NCI-H510A (cell line): ENCODE measurements at regions not wholly inside any gene's neighbourhood (a gene's known extent, or its start where the extent isn't known, plus 50 kb on each side); places are given as distances from the start of the nearest gene placed in this dataset.

Experiments used
- DNase-seq: peaks from one replicate; lab custom pipeline; 2025; lab: John Stamatoyannopoulos, UW

DNA sequence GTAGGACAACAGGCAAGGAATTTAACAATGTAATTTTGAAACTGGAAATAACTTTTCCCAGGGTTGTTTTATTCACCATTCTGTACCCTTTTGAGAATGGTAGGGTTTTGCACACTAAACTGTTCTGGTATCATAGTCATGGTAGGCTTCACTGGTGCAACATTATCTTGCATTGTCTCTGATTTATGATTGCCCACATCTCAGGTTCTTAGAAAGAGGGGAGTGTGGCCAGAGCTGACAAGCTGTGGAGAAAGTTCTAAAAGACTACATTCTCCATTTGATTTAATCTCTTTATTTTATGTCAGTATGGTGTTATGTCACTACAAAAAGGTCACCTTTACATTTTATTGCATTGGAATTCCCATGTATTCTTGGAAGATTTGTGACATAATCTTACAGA lies 447.3 kb downstream of the GRIA2 start:
- DNase-seq = no peak

DNA sequence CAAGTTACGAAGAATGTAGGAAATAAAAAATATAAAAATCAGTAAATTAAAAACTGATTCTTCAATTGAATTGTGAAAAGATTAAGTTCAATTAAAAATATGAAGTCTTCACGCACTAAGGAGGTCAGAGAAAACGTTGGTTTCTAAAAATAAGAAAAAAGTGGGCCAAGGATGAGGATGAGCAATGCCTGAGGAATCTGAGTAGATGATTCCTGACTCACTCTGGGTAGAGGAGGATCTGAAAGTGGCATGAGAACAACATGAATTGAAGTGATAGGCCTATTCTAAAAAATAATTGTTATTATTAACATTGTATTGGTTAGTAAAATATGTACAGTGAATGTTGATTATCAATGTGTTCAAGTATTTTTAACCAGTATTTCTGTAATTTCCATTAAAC lies 444.2 kb downstream of the GRIA2 start:
- no peak for DNase-seq

DNA sequence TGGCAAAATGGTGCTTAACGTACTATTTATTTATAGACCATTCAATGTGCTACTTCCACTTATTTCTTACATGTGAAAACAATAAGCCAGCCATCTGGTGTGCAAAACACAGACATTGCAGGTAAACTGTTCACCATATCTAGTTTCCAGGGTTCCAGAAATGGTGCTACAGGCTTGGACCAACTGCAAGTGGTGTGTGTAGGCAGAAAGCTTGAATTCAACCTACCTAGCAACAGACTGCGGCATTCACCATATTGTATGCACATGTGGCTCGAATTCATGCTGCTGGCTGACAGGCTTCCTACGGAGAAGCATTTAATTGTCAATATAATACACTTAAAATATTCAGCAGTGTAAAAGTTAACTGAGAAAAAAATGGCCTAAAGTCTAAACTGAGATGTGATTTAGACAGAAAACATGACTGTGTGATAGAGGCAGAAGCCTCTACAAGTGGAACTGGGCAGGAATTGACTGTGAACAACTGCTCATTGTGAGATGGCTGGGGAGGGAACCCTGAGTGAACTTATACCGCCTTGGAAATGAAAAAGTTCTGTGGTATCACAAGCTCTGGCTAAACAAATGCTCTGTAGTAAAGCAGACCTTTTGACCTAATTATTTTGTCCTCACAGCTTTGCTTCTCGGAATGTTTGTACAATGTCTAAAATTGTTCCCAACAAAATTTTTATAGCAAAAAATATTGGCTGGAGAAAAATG lies 434.7 kb downstream of the GRIA2 start:
- no peak for DNase-seq

DNA sequence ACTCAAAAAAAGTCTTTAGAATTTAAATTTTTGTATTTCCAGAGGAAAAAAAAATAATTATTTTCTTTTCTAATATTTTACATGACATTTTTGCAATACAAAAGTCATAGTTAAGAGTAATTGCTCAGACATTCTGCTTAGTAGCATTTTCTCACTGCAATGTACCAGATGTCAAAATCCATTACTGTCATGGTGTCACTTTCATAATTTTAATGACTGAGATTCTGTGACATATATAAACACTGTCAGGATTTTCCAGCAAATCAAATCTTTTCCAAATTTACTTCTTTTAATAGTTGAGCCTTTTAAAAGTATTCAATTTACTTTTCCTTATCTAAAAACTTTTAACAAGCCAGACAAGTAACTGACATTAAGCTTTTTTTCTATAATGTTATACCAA lies 422.7 kb downstream of the GRIA2 start:
- no peak for DNase-seq

DNA sequence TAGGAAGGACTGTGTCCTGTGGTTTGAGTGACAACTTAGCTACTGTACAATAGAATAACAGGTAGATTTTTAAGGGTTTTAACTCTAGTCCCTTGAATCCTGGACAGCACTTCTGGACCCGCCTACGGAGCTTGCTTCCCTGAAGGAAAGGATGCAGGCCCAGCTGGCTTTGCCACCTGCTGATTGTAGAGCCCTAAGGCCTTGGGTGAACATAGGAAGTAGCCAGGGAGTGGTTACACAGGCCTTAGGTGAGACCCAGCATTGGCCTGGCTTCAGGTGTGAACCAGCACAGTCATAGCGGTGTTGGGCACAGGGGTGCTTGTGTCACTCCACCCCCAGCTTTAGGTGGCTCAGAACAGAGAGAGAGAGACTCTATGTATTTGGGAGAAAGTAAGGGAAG lies 413.5 kb downstream of the GRIA2 start:
- no peak for DNase-seq

DNA sequence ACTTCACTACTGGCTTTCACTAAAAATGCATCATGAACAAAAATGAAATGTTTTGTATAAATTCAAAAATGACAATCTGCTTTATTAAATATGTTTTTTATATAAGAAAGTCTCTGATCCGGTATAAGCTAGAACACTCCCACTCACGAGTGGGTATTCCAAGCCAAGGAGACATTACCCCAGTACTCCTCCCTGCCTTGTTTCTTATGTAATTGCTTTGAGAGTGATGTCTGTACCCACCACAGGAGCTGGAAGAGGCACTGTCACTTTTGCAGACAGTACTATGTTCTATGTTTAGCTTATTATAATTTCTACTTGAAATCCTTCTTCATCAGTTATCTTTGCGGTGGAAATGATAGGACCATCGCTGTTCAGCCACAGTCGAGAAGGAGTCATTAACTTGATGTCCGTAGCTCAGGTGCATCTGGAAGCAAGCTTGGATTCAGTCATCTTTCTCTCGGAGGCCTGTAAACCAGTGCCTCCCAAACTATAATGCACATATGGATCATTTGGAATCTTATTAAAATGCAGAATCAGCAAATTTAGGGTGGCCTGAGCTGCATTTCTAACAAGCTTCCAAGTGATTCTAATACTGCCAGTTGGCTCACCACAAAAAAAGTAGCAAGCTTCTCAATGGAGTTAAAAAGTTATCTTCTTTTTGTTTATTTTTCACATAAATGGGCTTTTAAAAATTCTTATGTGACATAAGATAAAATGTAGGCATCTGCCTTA lies 396.4 kb downstream of the GRIA2 start:
- DNase-seq = no peak

DNA sequence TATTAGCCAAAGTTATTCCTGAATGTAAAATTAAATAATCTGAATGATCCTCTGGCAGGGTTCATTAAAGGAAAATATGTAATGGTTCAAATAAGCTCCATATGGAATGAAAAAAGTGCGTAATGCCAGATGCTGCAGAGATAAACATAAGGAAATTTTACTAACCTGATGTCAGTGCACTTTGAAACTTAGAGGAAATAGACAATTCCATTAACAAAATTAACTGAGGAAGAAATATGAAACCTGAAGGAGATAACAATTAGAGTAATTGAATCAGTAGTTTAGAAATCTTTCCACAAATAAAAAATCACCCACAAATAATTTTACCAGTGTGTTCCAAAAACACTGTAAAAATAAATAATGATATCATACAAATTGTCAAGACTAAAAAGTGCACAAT lies 387.5 kb downstream of the GRIA2 start:
- no peak for DNase-seq

DNA sequence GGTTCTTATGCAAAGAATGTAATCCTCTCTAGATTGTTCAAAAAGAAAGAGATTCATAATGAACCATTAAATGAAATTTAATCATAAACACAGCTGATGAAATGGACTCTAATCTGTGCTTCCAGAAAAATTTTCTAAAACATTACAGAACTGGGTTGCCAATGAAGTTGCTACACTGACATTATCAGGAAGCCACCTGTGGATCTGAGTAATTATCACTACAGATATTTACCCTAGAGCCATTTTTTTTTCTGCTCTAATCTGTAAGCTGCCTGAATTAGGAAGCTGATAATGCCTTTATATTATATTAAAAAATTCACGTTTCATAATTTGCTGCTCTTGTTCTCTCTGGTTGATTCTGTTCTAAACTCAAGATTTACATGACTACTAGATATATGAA lies 380.1 kb downstream of the GRIA2 start:
- DNase-seq = no peak

DNA sequence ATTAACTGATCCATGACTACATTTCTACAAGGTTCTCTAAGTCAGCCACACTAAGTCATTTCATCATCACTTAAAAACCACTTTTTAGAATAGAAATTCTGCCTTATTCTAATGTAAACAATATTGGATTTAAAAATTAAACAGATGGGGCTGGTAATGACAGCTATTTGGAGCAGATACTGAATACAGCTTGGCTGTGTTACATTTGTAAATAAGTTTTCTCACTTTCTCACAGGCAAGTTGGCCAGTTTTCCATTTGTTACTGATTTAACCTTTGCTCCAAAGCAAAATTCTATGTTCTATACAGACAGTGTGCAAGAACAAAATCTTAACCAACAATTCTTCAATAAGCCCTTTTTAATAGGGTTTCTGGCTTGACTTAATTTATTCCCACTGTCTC lies 370.7 kb downstream of the GRIA2 start:
- no peak for DNase-seq

DNA sequence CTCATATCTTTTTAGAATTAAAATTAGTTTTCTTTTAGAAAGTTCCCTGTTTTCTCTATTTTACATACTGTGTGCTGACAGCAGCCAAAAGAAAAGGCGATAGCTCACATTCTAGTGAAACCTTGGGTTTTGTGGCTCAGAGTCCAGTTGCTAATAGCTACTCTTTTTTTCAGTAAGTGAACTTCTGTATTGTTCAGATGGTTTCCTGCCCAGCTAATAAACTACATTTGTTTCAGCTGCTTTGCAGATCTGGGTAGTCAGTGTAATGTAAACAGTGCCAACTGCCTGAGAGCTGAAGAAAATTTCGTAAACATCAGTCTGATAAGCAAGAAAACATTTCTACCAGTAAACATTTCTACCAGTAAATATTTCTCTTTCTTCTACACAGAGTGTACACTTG lies 370.2 kb downstream of the GRIA2 start:
- no peak for DNase-seq

DNA sequence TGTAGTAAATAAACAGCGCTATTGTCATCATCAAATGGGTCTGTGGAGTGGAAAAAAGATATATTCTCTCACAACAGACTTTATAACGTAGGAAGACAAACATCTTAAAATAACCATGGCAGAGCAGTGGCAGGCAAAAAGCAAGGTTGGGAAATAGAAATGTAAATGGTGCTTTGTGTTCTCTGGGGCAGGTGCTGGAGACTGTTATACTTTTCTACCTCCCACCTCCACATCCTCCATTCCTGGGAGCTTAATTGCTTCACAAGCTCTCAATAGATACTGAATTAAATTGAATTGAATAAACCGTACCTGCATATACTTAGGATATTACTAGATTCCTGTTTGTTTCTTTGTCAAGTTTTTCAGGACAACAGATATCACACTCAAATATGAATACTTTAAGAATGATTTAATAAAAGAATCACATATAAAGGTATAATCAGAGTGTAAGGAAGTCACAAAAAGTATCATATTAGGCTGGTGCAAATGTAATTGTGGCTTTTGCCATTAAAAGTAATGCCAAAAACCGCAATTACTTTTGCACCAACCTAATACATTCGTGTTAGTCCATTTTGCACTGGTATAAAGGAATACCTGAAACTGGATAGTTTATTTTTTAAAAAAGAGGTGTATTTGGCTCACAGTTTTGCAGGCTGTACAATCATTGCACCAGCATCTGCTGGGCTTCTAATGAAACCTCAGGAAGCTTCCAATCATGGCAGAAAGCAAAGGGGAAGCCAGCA lies 367.3 kb downstream of the GRIA2 start:
- DNase-seq = no peak

DNA sequence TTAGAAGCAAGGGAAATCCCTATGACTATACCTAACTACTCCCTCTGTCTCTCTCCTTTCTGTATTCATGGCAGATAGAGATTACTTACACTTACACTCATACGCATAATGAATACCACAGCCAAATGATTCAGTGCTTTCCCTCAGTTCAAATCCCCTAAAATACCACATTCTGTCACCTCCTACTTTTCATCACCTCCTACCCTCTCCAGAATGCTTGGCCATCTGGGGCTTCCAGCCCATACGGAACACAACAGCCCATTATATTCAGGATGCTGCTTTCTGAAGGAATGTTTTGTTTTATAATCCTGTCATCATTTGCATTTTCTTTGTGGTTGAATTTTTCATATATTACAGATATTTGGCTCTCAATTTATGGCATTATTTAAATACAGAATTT lies 361.6 kb downstream of the GRIA2 start:
- DNase-seq = no peak

DNA sequence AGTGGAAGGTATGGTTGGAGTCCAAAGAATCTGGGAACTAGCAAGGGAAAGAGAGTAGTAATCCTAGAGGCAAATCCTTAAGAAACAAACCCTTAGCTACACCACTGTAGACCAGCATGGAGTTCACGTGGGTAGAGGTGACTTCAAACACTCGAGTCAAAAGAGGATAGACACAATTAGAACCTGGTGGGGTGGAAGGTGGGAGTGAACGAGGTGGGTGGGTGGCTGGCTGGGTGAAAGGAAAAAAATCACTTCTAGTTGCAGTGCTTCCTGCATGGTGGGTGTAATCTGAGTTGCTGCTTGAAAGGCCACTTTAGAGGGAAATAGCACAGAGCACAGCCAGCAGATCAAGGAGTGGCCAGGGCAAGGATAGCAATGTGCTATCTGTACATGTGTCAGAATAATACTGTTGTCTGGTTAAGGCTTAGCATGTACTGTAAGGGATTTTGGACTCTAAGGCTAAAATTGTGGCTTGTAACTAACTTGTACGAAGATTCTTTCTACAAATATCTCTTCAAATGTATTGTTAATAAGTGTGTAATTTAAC lies 356.2 kb downstream of the GRIA2 start:
- no peak for DNase-seq

DNA sequence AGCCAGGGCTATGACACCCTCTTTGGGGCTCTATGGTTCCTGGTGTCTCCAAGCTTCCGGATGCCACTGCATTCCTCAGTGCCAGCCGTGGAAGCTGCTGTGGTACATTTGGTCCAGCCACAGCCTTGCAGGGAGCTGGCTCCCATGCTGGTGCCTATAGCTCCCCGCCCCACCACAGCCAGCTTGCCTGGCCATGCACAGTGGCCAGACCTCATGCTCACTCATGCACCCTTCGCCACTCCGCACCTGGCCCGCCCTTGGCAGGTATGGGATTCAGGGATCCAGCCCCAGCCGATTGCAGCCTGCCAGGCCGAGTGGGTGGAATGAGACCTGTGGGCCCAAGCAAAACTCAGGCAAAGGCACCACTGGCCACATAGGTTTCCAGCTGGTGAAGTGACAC lies 354.8 kb downstream of the GRIA2 start:
- DNase-seq = no peak

DNA sequence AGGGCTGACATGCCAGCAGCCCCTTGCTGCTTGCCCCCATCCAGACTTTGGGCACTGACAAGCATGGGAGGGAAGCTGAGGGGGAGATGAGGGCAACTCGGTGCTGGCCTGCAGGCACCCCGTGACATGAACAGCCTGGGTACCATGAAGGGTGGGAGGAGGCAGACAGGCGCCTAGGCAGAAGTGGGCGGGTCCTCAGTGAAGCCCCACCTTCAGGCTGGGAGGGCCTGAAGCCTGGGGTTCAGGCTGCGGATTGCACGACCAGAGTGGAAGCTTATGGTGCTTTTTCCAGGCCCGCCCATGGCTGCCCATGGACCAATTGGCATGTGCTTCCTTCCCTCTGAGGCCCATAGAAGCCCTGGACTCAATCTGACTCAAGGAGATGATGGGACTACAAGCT lies 354.1 kb downstream of the GRIA2 start:
- DNase-seq = no peak

DNA sequence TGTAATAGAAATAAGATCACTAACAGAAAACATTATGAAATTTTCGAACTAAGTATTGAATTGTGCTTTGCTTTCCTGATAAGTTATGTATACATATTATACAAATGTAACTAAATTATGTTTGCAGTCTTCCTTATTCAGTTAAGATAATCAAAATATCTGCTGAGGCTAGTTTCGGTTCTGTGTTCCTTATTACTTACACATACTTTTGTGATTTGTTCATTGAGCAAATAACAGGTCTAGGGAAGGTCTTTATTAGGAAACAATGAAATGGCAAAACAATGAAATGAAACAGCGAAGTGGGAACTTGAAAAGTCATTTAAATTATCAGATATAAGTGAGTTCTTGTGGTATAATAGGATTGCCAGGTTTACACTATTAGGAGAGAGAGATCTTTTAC lies 352.4 kb downstream of the GRIA2 start:
- no peak for DNase-seq

DNA sequence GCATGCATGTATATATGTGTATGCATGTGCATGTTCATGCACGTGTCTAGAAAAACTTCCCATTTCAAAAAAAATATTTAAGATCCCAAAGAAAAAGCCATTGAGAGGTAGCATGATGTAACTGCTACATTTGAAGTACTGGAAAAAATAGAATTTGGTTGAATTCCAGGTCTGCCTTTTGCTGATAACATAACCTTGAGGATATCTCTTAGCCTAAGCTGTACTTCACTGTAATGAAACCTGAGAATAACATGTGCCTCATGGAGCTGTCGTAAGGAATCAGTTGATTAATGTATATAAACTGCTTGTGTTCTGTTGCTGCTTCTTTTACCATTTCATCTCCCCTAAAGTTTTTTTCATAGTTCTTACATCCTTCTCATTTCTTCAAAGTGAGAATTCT lies 351.8 kb downstream of the GRIA2 start:
- no peak for DNase-seq

DNA sequence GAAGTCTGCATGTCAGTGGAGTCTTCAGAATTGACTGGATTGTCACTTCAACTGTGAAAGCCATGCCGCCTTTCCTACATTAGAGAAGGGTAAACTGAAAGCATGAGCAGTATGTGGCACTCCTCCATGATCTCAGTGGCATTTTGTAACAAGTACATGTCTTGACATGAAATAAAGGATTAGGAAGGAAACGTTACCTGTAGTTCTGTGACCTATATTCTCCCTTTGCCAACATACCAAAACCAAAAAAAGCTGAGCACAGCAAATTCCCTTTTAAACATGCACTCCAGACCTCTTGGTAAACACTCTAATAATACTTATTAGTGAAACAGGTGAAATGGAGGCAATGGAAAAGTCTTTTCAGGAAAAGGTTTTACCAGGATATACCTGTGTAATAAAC lies 344.2 kb downstream of the GRIA2 start:
- DNase-seq = no peak

DNA sequence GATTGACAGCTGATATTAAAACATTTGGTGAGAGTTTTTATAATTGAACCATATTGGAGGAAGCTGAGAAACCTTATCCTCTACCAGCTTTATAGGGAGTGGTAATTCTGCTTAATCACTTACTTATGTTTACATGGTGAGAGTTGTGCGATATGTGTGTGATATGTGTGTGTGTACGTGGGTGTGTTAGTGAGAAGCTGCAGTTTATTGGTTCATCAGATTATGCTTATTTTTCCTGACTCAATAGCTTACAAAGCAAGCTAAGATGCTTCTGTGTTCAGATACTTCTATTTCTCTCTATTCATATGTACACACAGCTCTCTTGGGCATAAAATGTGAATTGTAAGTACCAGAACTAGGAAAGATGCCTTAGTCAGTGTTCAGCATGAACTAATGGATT lies 343.7 kb downstream of the GRIA2 start:
- DNase-seq = no peak

DNA sequence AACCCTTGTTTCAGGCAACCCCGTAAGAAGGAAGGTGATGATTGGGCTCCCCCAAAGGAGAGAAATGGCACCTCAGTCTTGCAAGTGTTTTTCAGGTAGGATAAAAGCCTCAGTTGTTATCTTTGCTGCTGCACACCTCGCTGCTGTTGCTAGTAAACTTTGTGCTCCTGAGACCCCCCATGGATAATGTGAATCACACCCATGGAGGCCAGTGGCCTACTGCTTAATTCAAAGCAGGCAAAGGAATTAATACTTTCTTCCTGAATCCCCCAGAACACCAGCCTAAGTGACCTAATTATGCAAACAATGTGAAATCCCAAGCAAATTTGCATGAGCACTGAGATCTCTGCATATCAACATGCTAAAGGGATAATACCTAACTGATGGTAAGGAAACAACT lies 337.5 kb downstream of the GRIA2 start:
- no peak for DNase-seq

DNA sequence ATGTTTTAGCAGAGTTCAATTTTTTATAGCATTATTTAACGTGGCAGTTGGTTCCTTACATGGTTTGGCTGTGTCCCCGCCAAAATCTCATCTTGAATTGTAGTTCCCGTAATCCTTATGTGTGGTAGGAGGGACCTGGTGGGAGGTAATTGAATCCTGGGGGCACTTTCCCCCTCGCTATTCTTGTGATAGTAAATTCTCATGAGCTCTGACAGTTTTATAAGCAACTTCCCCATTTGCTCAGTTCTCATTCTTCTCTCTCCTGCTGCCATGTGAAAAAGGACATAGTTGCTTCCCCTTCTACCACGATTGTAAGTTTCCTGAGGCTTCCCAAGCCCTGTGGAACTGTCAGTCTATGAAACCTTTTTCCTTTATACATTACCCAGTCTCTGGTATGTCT lies 329.5 kb downstream of the GRIA2 start:
- no peak for DNase-seq

DNA sequence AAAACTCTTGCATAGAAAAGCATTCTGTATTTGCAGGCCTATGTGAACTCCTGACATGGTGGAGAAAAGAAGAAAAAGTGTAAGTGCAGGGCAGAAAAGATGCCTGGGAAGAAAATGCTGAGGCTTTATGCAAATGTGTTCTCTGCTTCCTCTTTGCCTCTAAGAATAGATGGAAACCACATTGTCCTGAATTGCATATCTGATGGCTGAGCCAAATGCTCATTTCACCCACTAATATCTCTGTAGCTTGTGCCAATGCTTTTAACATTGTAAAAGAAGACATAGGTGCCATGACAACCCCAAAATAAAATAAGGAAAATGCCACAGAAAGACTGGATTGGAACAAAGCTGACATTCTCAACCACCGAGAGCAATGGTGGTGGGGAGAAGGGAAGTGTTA lies 307.4 kb downstream of the GRIA2 start:
- no peak for DNase-seq

DNA sequence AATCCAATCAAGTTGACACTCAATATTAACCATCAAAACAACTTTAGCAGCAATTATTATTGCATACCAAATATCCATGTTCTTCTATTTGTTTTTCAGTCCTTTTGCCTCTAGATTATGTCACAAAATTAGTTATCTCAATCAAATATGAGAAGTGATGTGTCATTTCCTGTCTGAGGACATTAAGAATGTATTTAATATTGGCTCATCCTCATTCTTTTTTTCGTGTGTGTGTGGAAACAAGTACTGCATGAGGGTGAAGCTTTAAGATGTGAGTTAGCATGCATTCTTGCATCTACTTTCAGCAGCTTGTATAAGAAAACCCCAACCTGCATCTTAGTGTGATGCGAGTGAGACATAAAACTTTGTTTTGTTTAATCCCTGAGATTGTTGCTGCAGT lies 301.4 kb downstream of the GRIA2 start:
- no peak for DNase-seq
